K562 (cell line): ENCODE measurements at regions not wholly inside any gene's neighbourhood (a gene's known extent, or its start where the extent isn't known, plus 50 kb on each side); places are given as distances from the start of the nearest gene placed in this dataset.

ENCODE experiments used
- ATAC-seq: fragments of 200-7000 bp; cut with Tn5 transposase; 3 replicates; pipeline ENCODE4 v1.9.1; 2020; ENCODE audit warnings: moderate library complexity
- BruUV-seq: library from RNA; stranded (reverse); fragments of 400-500 nt; replicated peaks from 2 replicates; lab custom pipeline; 2021; lab: Mats Ljungman, UMichigan
- CTCF ChIA-PET: fragments of 300-600 bp; formaldehyde crosslinking; extraction: SDS; loops from one replicate; lab custom pipeline; 2021; ENCODE audit warnings: low intra/inter-chr PET ratio; lab: Yijun Ruan, JAX
- POLR2A ChIA-PET: fragments of 300-600, 350-650 bp; sonication (Branson Sonifier 250); formaldehyde crosslinking; extraction: SDS; loops from one replicate; lab custom pipeline; 2021; ENCODE audit warnings: antibody characterized with exemption, inconsistent platforms; lab: Yijun Ruan, JAX
- DNase-seq, 4 experiments: peaks; one replicate each; pipeline versions ENCODE4 v3.0.0 to v3.0.0-alpha.2; 2011 to 2018; ENCODE audit warnings: low spot score in 3 of 4, mixed read lengths in 3 of 4; ENCODE audit errors: extremely low read depth in 1 of 4
- FAIRE-seq: peaks from 2 replicates; lab custom pipeline; 2011; peaks lifted over from hg19 to GRCh38; lab: Jason Lieb, UNC
- H2AFZ ChIP-seq: 2 replicates; pipeline ENCODE4 v1.6.0; 2011; ENCODE audit warnings: low read depth, low read length, control low read depth, inconsistent platforms
- H3K27ac ChIP-seq: fragments of 200-600 bp; 3 replicates; pipeline ENCODE4 v1.8.0; 2011; ENCODE audit warnings: low read depth, mild to moderate bottlenecking, control low read depth, inconsistent platforms, low read length, moderate library complexity, mixed read lengths; ENCODE audit errors: extremely low read depth
- H3K27me3 ChIP-seq, 2 experiments: fragments of 300-600 bp in 1 of 2; 2 replicates in 1 of 2; 3 replicates in 1 of 2; pipeline versions ENCODE4 v1.6.0 to v1.8.0; 2011; ENCODE audit warnings: inconsistent platforms in 2 of 2, low read length in 2 of 2, mild to moderate bottlenecking in 1 of 2, mixed read lengths in 1 of 2, moderate library complexity in 1 of 2; ENCODE audit not compliant: control insufficient read depth in 2 of 2, insufficient read depth in 2 of 2
- H3K36me3 ChIP-seq: fragments of 300-600 bp; 3 replicates; pipeline ENCODE4 v1.8.0; 2011; ENCODE audit warnings: mild to moderate bottlenecking, low read length, inconsistent platforms; ENCODE audit not compliant: control insufficient read depth, insufficient read depth
- H3K4me1 ChIP-seq, 2 experiments: fragments of 200-600 bp in 1 of 2; replicated peaks in 1 of 2; 2 replicates in 1 of 2; 3 replicates in 1 of 2; pipeline versions ENCODE4 v1.5.1 to v1.8.0; 2011; ENCODE audit warnings: inconsistent platforms in 2 of 2, low read length in 2 of 2, mild to moderate bottlenecking in 1 of 2, mixed read lengths in 1 of 2, moderate library complexity in 1 of 2; ENCODE audit not compliant: control insufficient read depth in 2 of 2, insufficient read depth in 2 of 2
- H3K4me2 ChIP-seq: 2 replicates; pipeline ENCODE4 v1.6.1; 2011; ENCODE audit warnings: low read length, control low read depth, inconsistent platforms, mixed read lengths; ENCODE audit not compliant: insufficient read depth
- H3K4me3 ChIP-seq: fragments of 200-600 bp; sonication (generic), shearing (Covaris generic); 2 replicates; pipeline ENCODE4 v1.5.1; 2016; ENCODE audit warnings: control low read depth, inconsistent platforms
- H3K79me2 ChIP-seq: fragments of 200-600 bp; 3 replicates; pipeline ENCODE4 v1.8.0; 2011; ENCODE audit warnings: low read length, inconsistent platforms; ENCODE audit not compliant: control insufficient read depth, insufficient read depth
- H3K9ac ChIP-seq, 2 experiments: 2 replicates each; pipeline versions ENCODE4 v1.6.0 to v1.6.1; 2011; ENCODE audit warnings: low read depth in 2 of 2, low read length in 2 of 2, control low read depth in 1 of 2, inconsistent platforms in 1 of 2, mild to moderate bottlenecking in 1 of 2, mixed read lengths in 1 of 2; ENCODE audit not compliant: insufficient read depth in 1 of 2
- H3K9me1 ChIP-seq: one replicate; pipeline ENCODE4 v1.6.0; 2011; ENCODE audit warnings: inconsistent platforms, mild to moderate bottlenecking, low read length, moderate library complexity; ENCODE audit not compliant: control insufficient read depth, insufficient read depth
- H3K9me3 ChIP-seq: replicated peaks from 2 replicates; pipeline ENCODE4 v1.5.1; 2011; ENCODE audit warnings: low read depth, low read length, inconsistent platforms; ENCODE audit not compliant: control insufficient read depth, insufficient read depth
- H4K20me1 ChIP-seq: replicated peaks from 2 replicates; pipeline ENCODE4 v1.6.1; 2011; ENCODE audit warnings: low read length, inconsistent platforms, mixed read lengths; ENCODE audit not compliant: control insufficient read depth, insufficient read depth
- ATF1 ChIP-seq, 2 experiments: fragments of 450-650 bp in 1 of 2; IDR thresholded peaks; 2 replicates each; pipeline ENCODE4 v1.6.1; 2016; ENCODE audit warnings: missing compliant biosample characterization in 1 of 2, missing genetic modification characterization in 1 of 2
- FOXP1 ChIP-seq: sonication (generic); formaldehyde crosslinking; IDR thresholded peaks from 2 replicates; pipeline ENCODE4 v1.8.0; 2022; ENCODE audit warnings: mild to moderate bottlenecking, missing genetic modification reagents
- KAT7 ChIP-seq: sonication (generic); formaldehyde crosslinking; IDR thresholded peaks from 2 replicates; pipeline ENCODE4 v1.8.0; 2022; ENCODE audit warnings: missing genetic modification reagents, mild to moderate bottlenecking, borderline replicate concordance
- MAZ ChIP-seq, 2 experiments: fragments of 450-650 bp in 1 of 2; sonication (generic) in 1 of 2; formaldehyde crosslinking; IDR thresholded peaks in 1 of 2; conservative IDR thresholded peaks in 1 of 2; 2 replicates each; pipeline versions ENCODE4 v1.4.0 to v1.5.0; 2020; ENCODE audit warnings: mild to moderate bottlenecking in 1 of 2, missing genetic modification reagents in 1 of 2
- ZBTB7A ChIP-seq: IDR thresholded peaks from 2 replicates; pipeline ENCODE4 v1.6.1; 2011; ENCODE audit warnings: low read depth, mild to moderate bottlenecking, low read length, moderate library complexity, borderline replicate concordance; ENCODE audit not compliant: control insufficient read depth
- ZNF143 ChIP-seq: sonication (generic); formaldehyde crosslinking; IDR thresholded peaks from 2 replicates; pipeline ENCODE4 v1.9.0; 2022; ENCODE audit warnings: mild to moderate bottlenecking, missing genetic modification reagents
- ZNF263 ChIP-seq: sonication (generic); formaldehyde crosslinking; IDR thresholded peaks from 2 replicates; pipeline ENCODE4 v1.8.0; 2022; ENCODE audit warnings: mild to moderate bottlenecking, missing genetic modification reagents, borderline replicate concordance
- ZNF707 ChIP-seq: fragments of 250-450 bp; sonication (Bioruptor Pico); conservative IDR thresholded peaks from 2 replicates; pipeline ENCODE4 v1.8.0; 2022; ENCODE audit warnings: inconsistent platforms, mild to moderate bottlenecking, moderate library complexity
- ZNF785 ChIP-seq: fragments of 250-450 bp; sonication (Bioruptor Pico); IDR thresholded peaks from 2 replicates; pipeline ENCODE4 v1.4.0; 2020; ENCODE audit warnings: mild to moderate bottlenecking
- WGBS: fragments of 100-300 bp; shearing (Covaris generic); methylation state at CpG from one replicate; pipeline ENCODE4 v1.1.6; 2016; ENCODE audit warnings: low coverage, mixed read lengths; ENCODE audit not compliant: insufficient coverage; ENCODE audit errors: missing lambda C conversion rate; 5-methylcytosine and 5-hydroxymethylcytosine counted together
- in situ Hi-C: fragments of 300-500 bp; cut with MboI; formaldehyde crosslinking; loops from 4 replicates; pipeline ENCODE4 v1.15.0; 2018; ENCODE audit warnings: inconsistent platforms, mixed read lengths
- intact Hi-C: fragments of 100-400 bp; cut with micrococcal nuclease; formaldehyde crosslinking; loops from 2 replicates; pipeline ENCODE4 v1.14.2; 2022
- TF ChIP-seq, protein P1 (sequence below): fragments of 450-650 bp; IDR thresholded peaks from one replicate; pipeline ENCODE4 v1.6.1; 2018; ENCODE audit warnings: mild to moderate bottlenecking, moderate library complexity; ENCODE audit not compliant: partially characterized antibody
- TF ChIP-seq, protein P2 (sequence below): sonication (generic); formaldehyde crosslinking; IDR thresholded peaks from 2 replicates; pipeline ENCODE4 v1.8.0; 2022; ENCODE audit warnings: missing genetic modification reagents, mild to moderate bottlenecking, moderate library complexity, borderline replicate concordance
- TF ChIP-seq, protein P3 (sequence below): sonication (generic); formaldehyde crosslinking; IDR thresholded peaks from 2 replicates; pipeline ENCODE4 v1.8.1; 2023; ENCODE audit warnings: mild to moderate bottlenecking, missing genetic modification reagents

DNA sequence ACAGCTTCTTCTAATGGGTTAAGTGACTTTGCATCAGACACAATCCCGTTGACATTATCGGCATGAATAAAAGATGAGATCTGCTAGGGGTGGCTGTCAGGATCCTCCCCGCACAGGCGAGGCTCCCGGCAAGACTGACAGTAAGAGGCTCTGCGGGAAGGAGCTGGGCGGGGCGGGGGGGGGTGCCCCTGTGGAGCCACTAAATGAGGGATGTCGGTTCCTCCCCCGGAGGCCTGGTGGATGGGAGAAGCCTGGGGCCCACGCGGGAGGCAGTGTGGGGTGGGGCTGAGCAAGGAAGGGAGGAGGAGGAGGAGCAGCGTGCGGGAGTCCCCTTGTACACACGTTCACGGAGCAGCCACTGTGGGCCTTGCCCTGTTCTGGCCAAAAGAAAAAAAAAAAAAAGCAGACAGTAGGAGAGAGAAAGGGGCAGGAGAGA is 190.9 kb upstream of the GSE1 start (continued):
- TF ChIP-seq, protein P1, sequence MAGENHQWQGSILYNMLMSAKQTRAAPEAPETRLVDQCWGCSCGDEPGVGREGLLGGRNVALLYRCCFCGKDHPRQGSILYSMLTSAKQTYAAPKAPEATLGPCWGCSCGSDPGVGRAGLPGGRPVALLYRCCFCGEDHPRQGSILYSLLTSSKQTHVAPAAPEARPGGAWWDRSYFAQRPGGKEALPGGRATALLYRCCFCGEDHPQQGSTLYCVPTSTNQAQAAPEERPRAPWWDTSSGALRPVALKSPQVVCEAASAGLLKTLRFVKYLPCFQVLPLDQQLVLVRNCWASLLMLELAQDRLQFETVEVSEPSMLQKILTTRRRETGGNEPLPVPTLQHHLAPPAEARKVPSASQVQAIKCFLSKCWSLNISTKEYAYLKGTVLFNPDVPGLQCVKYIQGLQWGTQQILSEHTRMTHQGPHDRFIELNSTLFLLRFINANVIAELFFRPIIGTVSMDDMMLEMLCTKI, result no peak
- TF ChIP-seq MAZ (CRISPR knock-in tag; conservative IDR thresholded peaks at IDR 0.05 in 1 of 2, IDR thresholded peaks at IDR 0.05 in 1 of 2), result peak in 1 of 2 experiments; percentile 54; a peak in 1 of 4 replicates
- no peak for TF ChIP-seq ATF1 (CRISPR knock-in tag; IDR thresholded peaks at IDR 0.05)
- TF ChIP-seq ATF1 (tag; IDR thresholded peaks at IDR 0.05), result no peak
- TF ChIP-seq FOXP1, result no peak
- TF ChIP-seq KAT7 (CRISPR knock-in tag), result no peak
- TF ChIP-seq ZNF707 (CRISPR knock-in tag), result no peak

DNA sequence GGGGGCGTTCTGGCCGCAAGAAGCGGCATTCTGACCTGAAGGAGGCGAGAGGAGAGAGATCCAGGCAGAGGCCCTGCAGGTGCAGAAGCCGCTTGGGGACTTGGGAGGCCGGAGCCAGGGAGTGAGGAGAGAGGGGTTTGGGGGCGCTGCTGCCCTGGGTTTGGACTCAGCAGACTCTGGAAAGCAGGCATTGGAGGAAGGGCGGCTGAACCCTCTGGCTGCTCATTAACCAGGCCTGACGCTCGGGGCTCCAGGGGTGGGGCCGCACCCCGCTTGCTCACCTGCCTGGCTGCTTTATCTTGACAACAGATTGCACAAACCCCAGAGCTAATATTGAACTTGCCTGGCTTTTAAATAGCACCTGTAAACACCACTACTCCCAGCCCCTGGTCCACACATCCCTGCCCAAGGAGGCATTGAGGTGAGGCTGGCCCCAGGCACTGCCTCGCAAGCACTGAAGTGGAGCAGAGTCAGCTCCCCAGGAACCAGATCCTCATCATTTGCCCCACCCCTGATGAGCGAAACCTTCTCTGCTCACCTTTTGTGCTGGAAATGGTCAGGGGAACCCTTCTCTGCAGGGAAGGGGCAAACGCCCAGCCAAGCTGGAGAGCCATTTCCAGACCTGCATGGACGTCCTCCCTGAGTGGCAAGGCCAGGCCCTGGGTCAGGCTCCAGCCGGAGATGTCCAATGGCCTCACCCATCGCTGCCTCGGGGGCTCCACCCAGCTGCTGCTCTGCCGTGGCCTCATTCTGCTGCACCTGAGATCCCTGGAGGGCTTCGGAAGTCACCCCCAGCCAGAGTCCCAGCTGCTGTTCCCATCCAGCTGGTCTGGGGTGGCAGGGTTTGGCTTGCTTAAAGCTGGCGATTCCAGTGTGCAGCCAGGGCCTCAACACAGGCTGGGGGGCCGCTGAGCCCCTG is 190.2 kb upstream of the GSE1 start:
- Histone ChIP-seq H3K4me2 (no peak overlapping the region), H3K9me3 (no peaks in the 10 kb centered on the region), H3K4me1 (peaks cover 20 to 68% of the 10 kb centered on the region in 2 experiments), H3K9me1 (peaks cover 3% of the 10 kb centered on the region), H3K27me3 (no peaks in the 10 kb centered on the region), H3K27ac (no peak overlapping the region), H3K9ac (peak overlapping the region in 1 of 2 experiments; percentile 56; a peak in 2 of 4 replicates), H3K36me3 (no peaks in the 10 kb centered on the region), H2AFZ (no peak overlapping the region), H3K4me3 (no peak overlapping the region), H4K20me1 (peaks cover 8% of the 10 kb centered on the region; the same call in 1 of the 2 replicates), H3K79me2 (peaks cover 6% of the 10 kb centered on the region; the same call in 2 of the 3 replicates)
- in situ Hi-C loops (loop anchor here (10.0 kb wide), 1 partner anchor 292 kb away; no protein-coding TSS in a partner anchor), intact Hi-C loops (loop anchor here (5.0 kb wide), 1 partner anchor 294 kb away; no protein-coding TSS in a partner anchor)
- DNase-seq (peak in 1 of 4 experiments; percentile 45), ATAC-seq (peak; percentile 3; the same call in 2 of the 3 replicates), FAIRE-seq (peak; percentile 11)
- no TSS peak for BruUV-seq
- 59% methylated on average over 20 of the region's 23 CpGs for WGBS
- CTCF ChIA-PET, result interaction anchor here (0.6 to 3.2 kb wide), 5 partner anchors 75 to 187 kb away, joined by 3 to 16 read pairs (median 11); no protein-coding TSS in a partner anchor
- POLR2A ChIA-PET, result interaction anchor here (0.7 kb wide), 4 partner anchors 9 to 135 kb away, joined by 3 to 5 read pairs (median 4); no protein-coding TSS in a partner anchor
- TF ChIP-seq ZNF263 (0 out of 2 replicates have a peak, but pooled peaks have one; percentile 18), ZNF143 (0 out of 2 replicates have a peak, but pooled peaks have one; percentile 6), ZBTB7A (0 out of 2 replicates have a peak, but pooled peaks have one; percentile 21), ZNF785 (CRISPR knock-in tag) (no peak)
- TF ChIP-seq, protein P2, sequence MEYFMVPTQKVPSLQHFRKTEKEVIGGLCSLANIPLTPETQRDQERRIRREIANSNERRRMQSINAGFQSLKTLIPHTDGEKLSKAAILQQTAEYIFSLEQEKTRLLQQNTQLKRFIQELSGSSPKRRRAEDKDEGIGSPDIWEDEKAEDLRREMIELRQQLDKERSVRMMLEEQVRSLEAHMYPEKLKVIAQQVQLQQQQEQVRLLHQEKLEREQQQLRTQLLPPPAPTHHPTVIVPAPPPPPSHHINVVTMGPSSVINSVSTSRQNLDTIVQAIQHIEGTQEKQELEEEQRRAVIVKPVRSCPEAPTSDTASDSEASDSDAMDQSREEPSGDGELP (CRISPR knock-in tag), result peak; percentile 16; the same call in 1 of the 2 replicates
- TF ChIP-seq, protein P3, sequence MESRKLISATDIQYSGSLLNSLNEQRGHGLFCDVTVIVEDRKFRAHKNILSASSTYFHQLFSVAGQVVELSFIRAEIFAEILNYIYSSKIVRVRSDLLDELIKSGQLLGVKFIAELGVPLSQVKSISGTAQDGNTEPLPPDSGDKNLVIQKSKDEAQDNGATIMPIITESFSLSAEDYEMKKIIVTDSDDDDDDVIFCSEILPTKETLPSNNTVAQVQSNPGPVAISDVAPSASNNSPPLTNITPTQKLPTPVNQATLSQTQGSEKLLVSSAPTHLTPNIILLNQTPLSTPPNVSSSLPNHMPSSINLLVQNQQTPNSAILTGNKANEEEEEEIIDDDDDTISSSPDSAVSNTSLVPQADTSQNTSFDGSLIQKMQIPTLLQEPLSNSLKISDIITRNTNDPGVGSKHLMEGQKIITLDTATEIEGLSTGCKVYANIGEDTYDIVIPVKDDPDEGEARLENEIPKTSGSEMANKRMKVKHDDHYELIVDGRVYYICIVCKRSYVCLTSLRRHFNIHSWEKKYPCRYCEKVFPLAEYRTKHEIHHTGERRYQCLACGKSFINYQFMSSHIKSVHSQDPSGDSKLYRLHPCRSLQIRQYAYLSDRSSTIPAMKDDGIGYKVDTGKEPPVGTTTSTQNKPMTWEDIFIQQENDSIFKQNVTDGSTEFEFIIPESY (CRISPR knock-in tag), result peak; percentile 82
